K562 (cell line): ENCODE measurements at regions not wholly inside any gene's neighbourhood (a gene's known extent, or its start where the extent isn't known, plus 50 kb on each side); places are given as distances from the start of the nearest gene placed in this dataset.

Experiments used
- CTCF ChIP-seq, 3 experiments: IDR thresholded peaks in 2 of 3; conservative IDR thresholded peaks in 1 of 3; 2 replicates each; pipeline ENCODE4 v1.5.1; 2011 to 2012; ENCODE audit warnings: low read length in 3 of 3, mild to moderate bottlenecking in 3 of 3, control low read depth in 2 of 3, improper control_type of control experiment in 1 of 3, inconsistent platforms in 1 of 3, low read depth in 1 of 3, mixed read lengths in 1 of 3, moderate library complexity in 1 of 3; ENCODE audit not compliant: insufficient read depth in 2 of 3
- DPF2 ChIP-seq: fragments of 450-650 bp; IDR thresholded peaks from 2 replicates; pipeline ENCODE4 v1.6.1; 2016
- EP300 ChIP-seq: IDR thresholded peaks from 2 replicates; pipeline ENCODE4 v1.6.1; 2012; ENCODE audit warnings: low read length, improper control_type of control experiment
- FOSL1 ChIP-seq: fragments of 200-800 bp; sonication (Bioruptor generic); conservative IDR thresholded peaks from 2 replicates; pipeline ENCODE4 v1.6.1; 2016; ENCODE audit warnings: missing genetic modification characterization, missing compliant biosample characterization
- FOXA1 ChIP-seq: fragments of 450-650 bp; IDR thresholded peaks from 2 replicates; pipeline ENCODE4 v1.6.1; 2016; ENCODE audit warnings: mild to moderate bottlenecking, borderline replicate concordance
- FOXO4 ChIP-seq: fragments of 450-650 bp; formaldehyde crosslinking; IDR thresholded peaks from 2 replicates; pipeline ENCODE4 v1.4.0; 2020; ENCODE audit warnings: mild to moderate bottlenecking, moderate library complexity
- MAFK ChIP-seq: IDR thresholded peaks from 2 replicates; pipeline ENCODE4 v1.6.1; 2011; ENCODE audit warnings: low read length, improper control_type of control experiment
- MAZ ChIP-seq, 2 experiments: fragments of 450-650 bp in 1 of 2; sonication (generic) in 1 of 2; formaldehyde crosslinking; IDR thresholded peaks in 1 of 2; conservative IDR thresholded peaks in 1 of 2; 2 replicates each; pipeline versions ENCODE4 v1.4.0 to v1.5.0; 2020; ENCODE audit warnings: mild to moderate bottlenecking in 1 of 2, missing genetic modification reagents in 1 of 2
- PREB ChIP-seq: sonication (generic); formaldehyde crosslinking; IDR thresholded peaks from 2 replicates; pipeline ENCODE4 v1.8.1; 2023; ENCODE audit warnings: mild to moderate bottlenecking, missing genetic modification reagents
- RBM22 ChIP-seq: fragments of 200-400 bp; formaldehyde crosslinking; IDR thresholded peaks from 2 replicates; pipeline ENCODE4 v1.6.1; 2018; ENCODE audit warnings: low read length, low read depth; ENCODE audit not compliant: poor library complexity, severe bottlenecking
- TAF1 ChIP-seq: IDR thresholded peaks from 2 replicates; pipeline ENCODE4 v1.6.1; 2011; ENCODE audit warnings: mild to moderate bottlenecking, low read length, moderate library complexity; ENCODE audit not compliant: insufficient read depth, control insufficient read depth, severe bottlenecking; ENCODE audit errors: extremely low read depth
- TAL1 ChIP-seq: fragments of 450-650 bp; IDR thresholded peaks from 2 replicates; pipeline ENCODE4 v1.6.1; 2016; ENCODE audit warnings: mild to moderate bottlenecking
- ZNF395 ChIP-seq: fragments of 200-800 bp; sonication (Bioruptor generic); IDR thresholded peaks from 2 replicates; pipeline ENCODE4 v1.6.1; 2017; ENCODE audit warnings: missing genetic modification characterization, missing compliant biosample characterization

GRCh38 chr4:31548823-31549222 is 828.7 kb downstream of the PCDH7 start:
- TF ChIP-seq TAL1 = no peak
- no peak for TF ChIP-seq FOXA1
- no peak for TF ChIP-seq MAZ (CRISPR knock-in tag; conservative IDR thresholded peaks at IDR 0.05 in 1 of 2, IDR thresholded peaks at IDR 0.05 in 1 of 2)
- no peak for TF ChIP-seq FOSL1 (tag)
- TF ChIP-seq TAF1 = no peak
- no peak for TF ChIP-seq RBM22
- TF ChIP-seq PREB (CRISPR knock-in tag) = no peak
- TF ChIP-seq EP300 = no peak
- no peak for TF ChIP-seq DPF2
- TF ChIP-seq MAFK = no peak
- no peak for TF ChIP-seq ZNF395 (CRISPR knock-in tag)
- TF ChIP-seq CTCF (IDR thresholded peaks at IDR 0.05 in 2 of 3, conservative IDR thresholded peaks at IDR 0.05 in 1 of 3; ENCODE audit: insufficient read depth in 2 of 3, low read depth in 1 of 3, low read length in 3 of 3) = no peak
- no peak for TF ChIP-seq FOXO4 (CRISPR knock-in tag)
